Activated naive CD4-positive, alpha-beta T cell treated with anti-CD3 and anti-CD28 coated beads, Interleukin-2, amount 50 U/mL, for 72 hours (primary cell): ENCODE measurements at regions not wholly inside any gene's neighbourhood (a gene's known extent, or its start where the extent isn't known, plus 50 kb on each side); places are given as distances from the start of the nearest gene placed in this dataset.
"Not testable (repeated sequence)": the region's sequence is repeated elsewhere in the genome, so short reads cannot be mapped to it uniquely, and the experiment has no call there.

ENCODE experiments used
- ATAC-seq, 2 donors: fragments of 150-1000 bp; cut with Tn5 transposase; 2 replicates each; pipeline ENCODE4 v1.10.0; 2021; ENCODE audit warnings: mild to moderate bottlenecking in 2 of 2, moderate library complexity in 2 of 2
- DNase-seq, 2 donors: peaks; one replicate each; pipeline ENCODE4 v3.0.0; 2021 to 2022; ENCODE audit warnings: low spot score in 2 of 2
- H3K27ac Mint-ChIP-seq, 2 donors: one replicate each; pipeline ENCODE4 v1.8.0; 2022; ENCODE audit warnings: mild to moderate bottlenecking in 2 of 2, mixed read lengths in 2 of 2
- H3K36me3 Mint-ChIP-seq, 2 donors: one replicate each; pipeline ENCODE4 v1.8.0; 2022; ENCODE audit warnings: mixed read lengths in 2 of 2
- H3K9me3 Mint-ChIP-seq, 2 donors: one replicate each; pipeline ENCODE4 v1.8.0; 2022; ENCODE audit warnings: mixed read lengths in 2 of 2

DNA sequence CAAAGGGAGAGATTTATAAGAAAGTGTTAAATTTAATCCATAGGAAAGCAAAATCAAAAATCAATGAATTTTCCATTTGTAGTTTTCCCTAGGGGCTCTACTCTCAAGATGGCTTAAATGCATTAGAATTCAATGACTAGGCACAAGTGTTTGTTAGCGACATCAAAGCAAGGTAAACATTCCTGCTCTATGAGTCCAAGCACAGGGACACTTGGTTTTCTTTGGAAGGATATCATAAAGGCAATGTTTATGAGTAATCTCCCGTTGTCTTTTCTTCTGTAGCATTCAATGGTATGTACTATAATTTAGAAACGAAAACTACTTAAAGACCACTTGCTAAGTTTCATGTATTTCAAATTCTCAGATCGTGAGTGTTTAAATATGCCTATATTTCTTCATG lies 54.8 kb upstream of the ZNF717 start:
- Mint-ChIP-seq H3K9me3 (peaks cover 27% of the 10 kb centered on the region in 2 donors), H3K36me3 (peaks cover 0 to 13% of the 10 kb centered on the region in 2 donors)
- not testable (repeated sequence) for ATAC-seq, DNase-seq, H3K27ac Mint-ChIP-seq

DNA sequence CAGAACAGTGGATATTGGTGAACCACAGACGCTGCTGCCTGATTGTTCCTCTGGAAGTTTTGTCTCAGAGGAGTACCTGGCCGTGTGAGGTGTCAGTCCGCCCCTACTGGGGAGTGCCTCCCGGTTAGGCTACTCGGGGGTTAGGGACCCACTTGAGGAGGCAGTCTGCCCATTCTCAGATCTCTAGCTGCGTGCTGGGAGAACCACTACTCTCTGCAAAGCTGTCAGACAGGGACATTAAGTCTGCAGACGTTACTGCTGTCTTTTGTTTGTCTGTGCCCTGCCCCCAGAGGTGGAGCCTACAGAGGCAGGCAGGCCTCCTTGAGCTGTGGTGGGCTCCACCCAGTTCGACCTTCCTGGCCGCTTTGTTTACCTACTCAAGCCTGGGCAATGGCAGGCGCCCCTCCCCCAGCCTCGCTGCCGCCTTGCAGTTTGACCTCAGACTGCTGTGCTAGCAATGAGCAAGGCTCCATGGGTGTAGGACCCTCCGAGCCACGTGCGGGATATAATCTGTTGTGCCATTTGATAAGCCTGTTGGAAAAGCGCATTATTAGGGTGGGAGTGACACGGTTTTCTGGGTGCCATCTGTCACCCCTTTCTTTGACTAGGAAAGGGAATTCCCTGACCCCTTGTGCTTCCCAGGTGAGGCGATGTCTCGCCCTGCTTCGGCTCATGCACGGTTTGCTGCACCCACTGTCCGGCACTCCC lies 65.1 kb upstream of the ZNF717 start:
- peaks cover 12 to 14% of the 10 kb centered on the region in 2 donors for H3K9me3 Mint-ChIP-seq
- H3K36me3 Mint-ChIP-seq: peaks cover 5 to 10% of the 10 kb centered on the region in 2 donors
- H3K27ac Mint-ChIP-seq, ATAC-seq, DNase-seq: not testable (repeated sequence)

DNA sequence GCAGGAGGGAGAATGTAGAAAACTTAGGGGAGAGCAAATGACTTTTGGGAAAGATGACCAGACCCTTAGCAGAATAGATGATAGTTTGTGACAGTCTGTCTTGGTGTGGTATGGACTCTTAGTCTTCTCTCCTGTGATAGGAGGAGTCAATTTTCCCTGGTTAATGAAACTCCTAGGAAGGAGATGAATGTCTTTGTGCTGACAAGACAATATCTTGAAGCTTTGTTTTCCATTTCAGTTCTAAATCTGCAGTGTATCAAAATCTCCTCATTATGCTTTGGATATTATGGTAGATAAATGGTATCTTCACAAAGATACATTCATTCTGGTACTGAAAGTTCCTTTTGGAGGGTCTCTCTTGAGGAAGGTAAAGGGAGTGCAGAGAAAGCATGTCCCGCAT lies 77.8 kb upstream of the ZNF717 start:
- DNase-seq (no peak), ATAC-seq (no peak)
- Mint-ChIP-seq H3K36me3 (no peaks in the 10 kb centered on the region), H3K27ac (no peak overlapping the region), H3K9me3 (peaks cover 14 to 25% of the 10 kb centered on the region in 2 donors)

DNA sequence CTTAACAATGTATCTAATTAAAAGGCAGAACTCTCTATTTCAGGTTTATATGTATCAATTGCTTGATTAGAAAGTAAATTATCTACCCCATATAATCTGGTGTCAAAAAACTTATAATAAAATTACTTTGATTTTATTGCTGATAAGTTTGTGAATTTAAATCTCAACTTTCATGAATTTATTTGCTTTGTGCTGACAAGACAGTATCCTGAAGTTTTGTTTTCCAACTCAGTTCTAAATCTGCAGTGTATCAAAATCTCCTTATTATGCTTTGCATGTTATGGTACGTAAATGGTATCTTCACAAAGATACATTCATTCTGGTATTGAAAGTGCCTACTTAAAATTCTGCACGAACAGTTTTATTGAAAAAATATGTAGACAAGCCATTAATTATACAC lies 78.5 kb upstream of the ZNF717 start:
- peaks cover 14 to 21% of the 10 kb centered on the region in 2 donors for H3K9me3 Mint-ChIP-seq
- H3K36me3 Mint-ChIP-seq: no peaks in the 10 kb centered on the region

DNA sequence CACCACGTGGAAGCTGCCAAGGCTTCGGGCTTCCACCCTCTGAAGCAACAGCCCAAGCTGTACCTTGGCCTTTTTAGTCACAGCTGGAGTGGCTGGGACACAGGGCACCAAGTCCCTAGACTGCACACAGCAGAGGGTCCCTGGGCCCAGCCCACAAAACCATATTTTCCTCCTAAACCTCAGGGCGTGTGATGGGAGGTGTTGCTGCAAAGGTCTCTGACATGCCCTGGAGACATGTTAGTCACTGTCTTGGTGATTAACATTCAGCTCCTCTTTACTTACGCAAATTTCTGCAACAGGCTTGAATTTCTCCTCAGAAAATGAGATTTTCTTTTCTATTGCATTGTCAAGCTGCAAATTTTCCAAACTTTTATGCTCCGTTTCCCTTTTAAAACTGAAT lies 98.4 kb upstream of the ZNF717 start:
- H3K27ac Mint-ChIP-seq, H3K36me3 Mint-ChIP-seq, DNase-seq, ATAC-seq: not testable (repeated sequence)
- peaks cover 33 to 34% of the 10 kb centered on the region in 2 donors for H3K9me3 Mint-ChIP-seq

More for the DNA sequence above, 78.5 kb upstream of the ZNF717 start:
- ATAC-seq: no peak
- DNase-seq: no peak
- H3K27ac Mint-ChIP-seq: no peak overlapping the region

DNA sequence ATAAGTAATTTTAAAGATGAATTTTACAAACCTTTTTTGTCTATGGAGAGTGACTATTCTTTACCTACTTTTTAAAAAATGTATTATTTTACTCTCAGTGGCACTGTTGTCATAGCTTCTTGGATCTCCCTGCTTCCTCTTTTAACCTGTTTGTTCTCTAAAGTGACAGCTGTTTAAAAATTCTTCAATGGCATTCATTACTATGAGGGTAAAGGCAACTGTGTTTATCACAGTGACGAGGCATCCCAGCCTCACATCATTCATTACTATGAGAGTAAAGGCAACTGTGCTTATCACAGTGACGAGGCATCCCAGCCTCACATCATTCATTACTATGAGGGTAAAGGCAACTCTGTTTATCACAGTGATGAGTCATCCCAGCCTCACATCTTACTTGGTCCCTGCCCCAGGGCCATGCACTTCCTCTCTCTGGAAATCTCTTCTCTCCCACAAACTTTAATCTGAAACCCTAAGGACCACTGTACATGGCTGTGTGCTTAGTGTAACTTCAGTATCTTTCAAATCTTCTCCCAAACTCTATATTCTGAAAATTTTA lies 101.7 kb upstream of the ZNF717 start:
- DNase-seq: no peak
- peaks cover 0 to 5% of the 10 kb centered on the region in 2 donors for H3K36me3 Mint-ChIP-seq
- H3K9me3 Mint-ChIP-seq: peaks cover 26 to 29% of the 10 kb centered on the region in 2 donors
- H3K27ac Mint-ChIP-seq: no peak overlapping the region
- no peak for ATAC-seq

DNA sequence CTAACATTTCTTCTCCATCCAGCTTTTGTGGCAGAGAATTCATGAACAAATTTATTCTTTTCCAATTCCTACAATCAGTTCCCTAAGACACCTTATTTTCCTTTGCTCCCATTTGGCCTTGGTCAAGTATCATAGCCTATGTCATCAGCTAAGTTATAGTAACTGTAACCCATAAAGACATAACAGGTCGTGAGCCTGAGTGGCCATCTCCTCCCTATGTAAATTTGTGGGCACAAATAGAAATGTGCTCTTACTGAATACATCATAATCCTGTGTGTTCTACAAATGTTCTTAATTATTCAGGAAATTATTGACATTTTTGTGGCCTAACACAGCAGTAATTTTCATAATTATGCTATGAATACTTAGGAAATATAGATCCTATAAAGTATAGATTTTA lies 108.9 kb upstream of the ZNF717 start:
- H3K36me3 Mint-ChIP-seq: no peaks in the 10 kb centered on the region
- ATAC-seq (no peak), DNase-seq (no peak)
- peaks cover 0 to 10% of the 10 kb centered on the region in 2 donors for H3K9me3 Mint-ChIP-seq
- no peak overlapping the region for H3K27ac Mint-ChIP-seq

DNA sequence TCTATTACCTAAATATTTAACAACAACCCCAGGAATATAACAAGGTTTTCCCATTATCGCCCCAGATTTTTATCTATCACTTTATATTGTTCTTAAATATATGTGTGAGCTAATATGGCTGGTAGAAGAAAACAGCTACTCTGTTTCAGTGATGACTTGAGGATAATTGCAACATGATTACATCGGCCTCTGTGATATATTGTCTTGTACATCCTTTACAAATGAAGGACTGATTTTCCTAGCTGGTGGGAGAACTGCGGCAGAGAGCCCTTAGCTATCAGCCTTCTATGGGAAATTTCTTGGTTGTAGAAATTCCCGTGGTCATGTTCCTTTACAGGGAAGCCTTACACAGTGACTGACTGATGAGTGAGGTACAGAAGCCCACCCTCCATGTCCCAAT lies 110.9 kb upstream of the ZNF717 start:
- Mint-ChIP-seq H3K27ac (no peak overlapping the region), H3K36me3 (no peaks in the 10 kb centered on the region), H3K9me3 (peaks cover 0 to 10% of the 10 kb centered on the region in 2 donors)
- ATAC-seq: no peak
- no peak for DNase-seq

DNA sequence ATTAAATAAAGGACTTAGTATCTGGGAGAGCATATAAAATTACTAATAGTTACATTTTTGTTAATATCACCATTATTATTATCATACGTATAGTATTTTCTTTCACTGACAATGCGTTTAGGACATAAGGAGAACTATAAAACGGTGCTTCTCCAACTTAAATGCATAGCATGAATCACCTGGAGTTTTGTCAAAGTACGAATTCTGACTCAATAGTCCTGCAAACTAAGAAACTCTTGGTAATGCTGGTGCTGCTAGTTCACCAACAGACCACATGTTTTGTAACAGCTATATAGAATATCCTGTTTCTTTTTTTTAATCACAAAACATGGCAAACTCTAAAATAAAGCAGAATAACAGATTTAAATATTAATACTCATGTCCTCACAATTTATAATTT lies 116.1 kb upstream of the ZNF717 start:
- not testable (repeated sequence) for H3K9me3 Mint-ChIP-seq, ATAC-seq, H3K27ac Mint-ChIP-seq, DNase-seq, H3K36me3 Mint-ChIP-seq

DNA sequence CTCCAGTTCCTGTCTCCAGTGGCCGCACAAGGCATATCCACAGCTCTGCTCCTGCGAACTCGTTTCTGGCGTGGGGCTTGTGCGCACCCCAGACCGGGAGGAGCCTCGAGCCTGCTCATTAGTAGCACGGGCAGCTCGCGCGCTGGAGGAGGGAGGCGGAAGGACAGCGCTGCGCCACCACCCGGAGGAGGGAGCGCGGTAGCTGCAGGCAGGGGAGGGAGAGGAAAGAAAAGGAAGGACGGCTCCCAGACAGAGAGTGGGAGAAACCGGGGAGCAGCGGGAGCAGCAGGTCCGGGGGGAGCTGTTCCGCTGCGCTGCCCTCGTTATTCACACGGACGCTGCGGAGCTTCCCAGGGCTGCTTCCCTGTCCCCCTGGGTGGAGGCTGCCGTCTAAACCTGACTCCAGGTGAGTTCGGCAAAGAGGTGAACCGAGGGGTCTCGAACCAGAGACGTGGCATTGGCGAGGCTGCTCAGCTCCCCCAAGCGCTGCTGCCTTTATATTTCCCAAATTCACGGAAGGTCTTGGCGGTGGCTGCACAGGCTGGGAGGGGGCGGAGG lies 121.3 kb upstream of the ZNF717 start:
- Mint-ChIP-seq H3K9me3 (peaks cover 0 to 7% of the 10 kb centered on the region in 2 donors), H3K36me3 (peaks cover 6 to 11% of the 10 kb centered on the region in 2 donors), H3K27ac (no peak overlapping the region)
- no peak for DNase-seq
- no peak for ATAC-seq

DNA sequence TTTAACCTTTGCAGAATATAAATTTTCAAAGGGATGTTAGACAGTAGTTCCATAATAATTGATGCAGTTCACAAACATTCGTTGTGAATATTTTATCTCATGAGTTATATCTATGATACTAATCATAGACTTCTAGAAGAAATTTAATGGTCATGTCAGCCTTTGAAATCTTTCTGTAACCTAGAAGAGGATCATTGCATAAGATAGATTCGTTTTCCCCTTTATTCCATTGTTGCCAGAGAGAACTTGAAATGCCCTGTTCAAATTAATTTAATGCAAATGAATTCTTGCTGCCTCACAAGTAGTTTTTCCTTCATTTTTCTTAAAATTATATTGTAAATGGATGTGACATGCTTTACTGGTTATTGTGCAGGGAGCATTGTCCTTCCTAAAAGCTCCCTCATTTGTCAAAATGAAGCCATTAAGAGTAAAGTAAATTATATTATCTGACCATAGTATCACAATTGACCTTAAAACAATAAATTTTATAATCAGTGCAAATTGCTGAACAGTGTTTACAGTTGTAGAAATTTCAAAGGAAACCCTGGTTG lies 128.5 kb upstream of the ZNF717 start:
- Mint-ChIP-seq H3K9me3 (peaks cover 9 to 15% of the 10 kb centered on the region in 2 donors), H3K27ac (no peak overlapping the region), H3K36me3 (no peaks in the 10 kb centered on the region)
- no peak for DNase-seq
- ATAC-seq: no peak

DNA sequence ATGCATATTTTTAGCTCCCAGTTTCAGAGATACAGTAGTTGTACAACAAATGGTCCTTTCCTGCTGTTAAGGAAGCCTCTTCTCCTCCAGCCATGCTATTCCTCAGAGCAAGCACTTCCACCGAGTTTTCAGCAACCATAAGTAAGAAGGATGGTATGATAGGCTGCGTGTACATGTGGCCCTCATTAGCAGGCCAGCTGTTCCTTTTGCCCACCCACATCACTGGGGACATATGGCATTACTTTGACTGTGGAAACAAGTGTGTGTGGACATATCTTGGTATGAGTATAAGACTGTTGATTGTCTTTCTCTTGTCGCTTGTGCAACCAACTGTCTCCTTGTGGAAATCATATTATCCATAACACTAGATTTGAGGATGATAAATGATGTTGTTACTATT lies 129.4 kb upstream of the ZNF717 start:
- not testable (repeated sequence) for DNase-seq, ATAC-seq, H3K27ac Mint-ChIP-seq, H3K36me3 Mint-ChIP-seq
- peaks cover 7 to 15% of the 10 kb centered on the region in 2 donors for H3K9me3 Mint-ChIP-seq

DNA sequence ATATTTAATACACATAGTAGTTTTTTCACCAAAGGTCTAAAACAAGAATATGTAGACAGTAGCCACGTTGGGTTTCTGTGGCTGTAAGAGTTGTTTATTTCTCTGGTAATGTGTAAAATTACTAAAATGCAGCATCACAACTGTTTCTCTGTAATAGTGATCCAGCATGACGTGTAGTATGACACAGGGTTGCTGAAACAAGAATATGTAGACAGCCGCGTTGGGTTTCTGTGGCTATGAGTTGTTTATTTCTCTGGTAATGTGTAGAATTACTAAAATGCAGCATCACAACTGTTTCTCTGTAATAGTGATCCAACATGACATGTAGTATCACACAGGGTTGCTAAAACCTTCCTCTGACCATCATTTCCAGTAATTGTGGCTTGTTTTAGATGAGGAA lies 153.6 kb upstream of the ZNF717 start:
- Mint-ChIP-seq H3K27ac (no peak overlapping the region), H3K36me3 (no peaks in the 10 kb centered on the region), H3K9me3 (peaks cover 0 to 3% of the 10 kb centered on the region in 2 donors)
- no peak for DNase-seq
- no peak for ATAC-seq

DNA sequence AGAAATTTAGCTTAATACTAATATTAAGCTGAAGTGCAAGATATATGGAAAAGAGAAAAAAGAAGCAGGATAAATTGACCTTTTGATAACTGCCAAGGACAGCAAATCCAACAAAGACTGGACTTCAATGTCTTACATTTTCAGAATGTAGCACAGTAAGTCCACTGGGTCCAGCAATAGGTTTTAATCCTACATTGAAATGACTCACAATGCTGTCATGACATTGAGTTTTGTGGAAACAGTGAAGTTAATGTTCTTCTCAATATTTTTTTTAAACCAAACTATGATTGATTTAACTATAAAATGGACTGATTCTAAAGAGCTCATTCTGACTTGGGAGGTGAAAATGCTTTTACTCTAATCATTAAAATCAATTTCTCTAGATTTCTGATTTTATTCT lies 166.6 kb upstream of the ZNF717 start:
- DNase-seq (no peak), ATAC-seq (no peak)
- H3K36me3 Mint-ChIP-seq: no peaks in the 10 kb centered on the region
- no peak overlapping the region for H3K27ac Mint-ChIP-seq
- H3K9me3 Mint-ChIP-seq: peaks cover 9 to 10% of the 10 kb centered on the region in 2 donors

DNA sequence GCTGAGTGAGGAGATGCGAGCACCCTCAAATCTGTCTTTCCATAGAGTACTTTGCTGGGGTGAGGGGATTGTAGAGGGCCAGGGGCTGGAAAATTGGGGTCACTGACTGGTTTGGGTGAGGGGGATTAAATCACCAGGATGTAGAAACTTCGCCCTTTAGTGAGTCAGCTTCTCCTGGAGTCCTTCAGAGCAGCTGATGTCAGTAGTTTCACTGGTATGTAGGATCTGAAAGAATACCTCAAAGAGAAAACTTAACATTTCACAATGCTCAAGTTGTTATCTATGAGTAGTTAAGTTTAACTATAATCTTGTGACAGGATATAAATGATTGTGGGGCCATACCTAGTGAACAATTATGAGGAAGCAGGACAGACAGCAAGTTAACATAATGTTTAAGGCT lies 174.7 kb upstream of the ZNF717 start:
- H3K9me3 Mint-ChIP-seq: peaks cover 6 to 14% of the 10 kb centered on the region in 2 donors
- not testable (repeated sequence) for H3K27ac Mint-ChIP-seq, H3K36me3 Mint-ChIP-seq, ATAC-seq, DNase-seq

DNA sequence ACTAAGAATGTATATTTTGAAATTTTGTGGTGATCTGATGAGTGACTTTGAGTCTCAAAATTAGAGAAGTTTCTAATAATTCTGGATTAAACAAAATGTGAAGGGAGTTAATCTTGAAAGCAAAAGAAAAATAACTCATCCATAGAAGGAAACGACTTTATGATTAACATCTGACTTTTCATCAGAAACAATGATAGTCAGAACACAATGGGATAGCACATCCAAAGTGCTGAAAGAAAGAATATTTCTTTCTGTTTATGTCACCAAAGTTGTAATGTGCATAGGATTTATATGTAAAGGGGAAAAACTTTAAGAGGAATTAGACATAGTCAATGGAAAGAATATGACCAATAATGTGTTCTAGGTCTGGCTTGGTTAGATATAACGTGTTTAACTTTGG lies 176.7 kb upstream of the ZNF717 start:
- DNase-seq, H3K36me3 Mint-ChIP-seq, H3K27ac Mint-ChIP-seq, ATAC-seq: not testable (repeated sequence)
- H3K9me3 Mint-ChIP-seq: peaks cover 9 to 18% of the 10 kb centered on the region in 2 donors

DNA sequence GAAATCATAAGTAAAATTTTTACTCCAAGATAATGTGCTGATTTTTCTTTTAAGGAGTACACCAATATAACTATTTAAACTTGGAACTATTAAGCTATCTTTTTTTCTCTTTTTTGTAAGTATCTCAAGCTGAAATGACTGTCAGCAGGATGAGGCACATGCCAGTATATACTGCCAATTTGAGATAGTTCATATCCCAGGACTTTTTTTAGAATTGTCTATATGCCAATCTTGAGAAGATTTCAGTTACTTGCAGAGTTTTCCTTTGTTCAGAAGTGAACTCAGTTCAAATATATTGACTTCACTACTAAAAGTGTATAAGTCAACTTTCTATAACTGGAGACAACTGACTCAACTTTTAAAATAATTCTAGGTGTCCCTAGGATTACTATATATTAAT lies 181.7 kb upstream of the ZNF717 start:
- no peak overlapping the region for H3K27ac Mint-ChIP-seq
- H3K36me3 Mint-ChIP-seq: no peaks in the 10 kb centered on the region
- no peak for DNase-seq
- no peak for ATAC-seq
- peaks cover 8 to 16% of the 10 kb centered on the region in 2 donors for H3K9me3 Mint-ChIP-seq
